Small intestine (tissue), 7 donors: ENCODE measurements at regions not wholly inside any gene's neighbourhood (a gene's known extent, or its start where the extent isn't known, plus 50 kb on each side); places are given as distances from the start of the nearest gene placed in this dataset.

Experiments
- DNase-seq, 2 donors: peaks; one replicate each; pipeline versions ENCODE4 v3.0.0 to v3.0.0-alpha.2; 2013
- FAIRE-seq: peaks from 2 replicates; lab custom pipeline; 2012; peaks lifted over from hg19 to GRCh38; lab: Jason Lieb, UNC
- H3K27ac ChIP-seq, 3 donors: one replicate each; pipeline ENCODE4 v1.5.1; 2013; ENCODE audit warnings: low read length in 2 of 3, mild to moderate bottlenecking in 2 of 3, control low read depth in 1 of 3, inconsistent platforms in 1 of 3, low read depth in 1 of 3, moderate library complexity in 1 of 3
- H3K27me3 ChIP-seq, 3 donors: one replicate each; pipeline ENCODE4 v1.6.1; 2013; ENCODE audit warnings: low read length in 3 of 3, inconsistent platforms in 1 of 3; ENCODE audit not compliant: control insufficient read depth in 3 of 3, insufficient read depth in 3 of 3
- H3K36me3 ChIP-seq, 3 donors: one replicate each; pipeline ENCODE4 v1.6.1; 2013; ENCODE audit warnings: low read length in 3 of 3, inconsistent platforms in 1 of 3, low read depth in 1 of 3, mild to moderate bottlenecking in 1 of 3, moderate library complexity in 1 of 3; ENCODE audit not compliant: control insufficient read depth in 3 of 3, insufficient read depth in 2 of 3
- H3K4me1 ChIP-seq, 3 donors: one replicate each; pipeline ENCODE4 v1.6.1; 2013; ENCODE audit warnings: low read length in 2 of 3, inconsistent platforms in 1 of 3, low read depth in 1 of 3, mild to moderate bottlenecking in 1 of 3, moderate library complexity in 1 of 3; ENCODE audit not compliant: control insufficient read depth in 3 of 3, insufficient read depth in 2 of 3
- H3K4me3 ChIP-seq, 3 donors: one replicate each; pipeline ENCODE4 v1.5.1; 2013; ENCODE audit warnings: low read length in 3 of 3, control low read depth in 1 of 3, inconsistent platforms in 1 of 3, low read depth in 1 of 3, mild to moderate bottlenecking in 1 of 3, moderate library complexity in 1 of 3
- H3K9me3 ChIP-seq, 2 donors: one replicate each; pipeline ENCODE4 v1.6.1; 2013; ENCODE audit warnings: low read depth in 1 of 2, low read length in 1 of 2; ENCODE audit not compliant: control insufficient read depth in 2 of 2, insufficient read depth in 1 of 2
- WGBS, 3 donors: extraction: QIAGEN DNeasy Blood & Tissue Kit; methylation state at CpG; one replicate each; pipeline ENCODE4 v1.1.7; 2013; 5-methylcytosine and 5-hydroxymethylcytosine counted together
- donor health status: healthy with polysubstance abuse.
- donor health status: control.
- donor health status: control.
- donor health status: Bipolar disorder and iron deficiency.
- donor health status: healthy.

DNA sequence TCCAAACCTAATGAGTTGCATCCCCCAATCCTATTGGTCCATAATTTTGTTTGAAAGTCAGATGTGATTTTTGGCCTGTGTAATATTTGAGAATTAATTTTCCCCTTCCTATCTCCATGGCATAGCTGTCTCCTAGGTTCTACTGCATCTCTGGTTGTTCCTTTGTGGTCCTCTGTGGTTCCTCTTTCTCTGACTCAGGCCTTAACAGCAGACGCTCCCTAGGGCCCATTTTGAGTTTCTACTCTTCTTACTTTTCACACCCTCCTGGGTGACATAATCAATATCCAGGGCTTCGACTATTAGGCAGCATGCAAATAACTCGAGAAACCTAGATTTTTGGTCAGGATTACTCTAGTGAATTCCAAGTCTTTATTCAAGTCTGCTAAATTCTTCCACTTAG is 160.7 kb downstream of the RFC3 start:
- FAIRE-seq, result no peak
- Histone ChIP-seq H3K4me3 (no peak overlapping the region), H3K27ac (no peak overlapping the region), H3K27me3 (no peaks in the 10 kb centered on the region), H3K36me3 (no peaks in the 10 kb centered on the region), H3K9me3 (no peaks in the 10 kb centered on the region), H3K4me1 (no peaks in the 10 kb centered on the region)
- 73 to 83% (median 77%) methylated on average over 3 of the region's 3 CpGs for WGBS, 3 donors
- DNase-seq, result no peak

DNA sequence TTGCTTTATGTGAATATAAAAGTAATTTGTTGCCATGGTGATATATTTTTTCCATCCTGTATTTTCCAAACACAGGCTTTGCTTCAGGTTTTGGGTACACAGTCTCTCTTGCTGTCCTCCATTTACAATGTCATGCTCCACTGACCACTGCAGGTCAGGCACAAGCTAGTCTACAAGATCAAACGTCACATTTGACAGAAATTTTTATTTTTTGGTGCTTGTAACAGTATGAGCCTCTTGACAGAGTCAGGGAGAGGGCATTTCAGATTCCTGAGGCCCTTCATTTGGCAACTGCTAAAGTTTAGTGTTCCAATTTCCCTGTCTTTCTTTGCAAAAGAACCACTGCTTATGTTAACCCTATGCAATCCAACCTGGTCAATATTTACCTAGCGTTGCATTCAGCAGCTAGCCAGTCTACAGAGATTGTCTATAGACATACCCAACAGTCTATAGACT is 175.0 kb downstream of the RFC3 start:
- H3K27ac ChIP-seq, result no peak overlapping the region
- H3K4me1 ChIP-seq, result no peaks in the 10 kb centered on the region
- no peaks in the 10 kb centered on the region for H3K9me3 ChIP-seq
- no peaks in the 10 kb centered on the region for H3K36me3 ChIP-seq
- FAIRE-seq (no peak), DNase-seq (no peak)
- H3K27me3 ChIP-seq, result no peaks in the 10 kb centered on the region
- WGBS, 3 donors, result 48 to 58% (median 57%) methylated on average over 2 of the region's 2 CpGs
- no peak overlapping the region for H3K4me3 ChIP-seq

DNA sequence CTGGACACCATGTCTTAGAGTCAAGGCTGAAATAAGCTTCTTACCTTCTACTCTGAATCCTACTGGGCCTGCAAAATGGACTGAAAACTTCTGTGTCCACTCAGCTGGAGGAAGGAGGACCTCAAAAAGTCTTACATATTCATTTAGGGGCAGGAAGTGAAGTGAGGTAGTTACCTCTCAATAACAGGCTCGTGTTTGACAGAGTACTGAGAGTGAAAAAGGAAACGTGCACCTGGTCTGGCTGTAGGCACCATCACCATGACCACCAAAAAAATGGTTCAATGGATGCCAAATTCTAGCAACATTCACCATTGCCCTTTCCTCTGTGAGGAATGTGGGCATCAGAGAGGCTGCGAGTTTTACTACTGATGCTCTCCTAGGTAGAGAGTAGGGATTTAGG is 176.2 kb downstream of the RFC3 start:
- no peaks in the 10 kb centered on the region for H3K27me3 ChIP-seq
- H3K36me3 ChIP-seq, result no peaks in the 10 kb centered on the region
- no peaks in the 10 kb centered on the region for H3K4me1 ChIP-seq
- no peak overlapping the region for H3K27ac ChIP-seq
- H3K4me3 ChIP-seq, result no peak overlapping the region
- 74 to 78% (median 76%) methylated on average over 3 of the region's 3 CpGs for WGBS, 3 donors
- no peaks in the 10 kb centered on the region for H3K9me3 ChIP-seq
- DNase-seq, result no peak
- FAIRE-seq, result no peak

DNA sequence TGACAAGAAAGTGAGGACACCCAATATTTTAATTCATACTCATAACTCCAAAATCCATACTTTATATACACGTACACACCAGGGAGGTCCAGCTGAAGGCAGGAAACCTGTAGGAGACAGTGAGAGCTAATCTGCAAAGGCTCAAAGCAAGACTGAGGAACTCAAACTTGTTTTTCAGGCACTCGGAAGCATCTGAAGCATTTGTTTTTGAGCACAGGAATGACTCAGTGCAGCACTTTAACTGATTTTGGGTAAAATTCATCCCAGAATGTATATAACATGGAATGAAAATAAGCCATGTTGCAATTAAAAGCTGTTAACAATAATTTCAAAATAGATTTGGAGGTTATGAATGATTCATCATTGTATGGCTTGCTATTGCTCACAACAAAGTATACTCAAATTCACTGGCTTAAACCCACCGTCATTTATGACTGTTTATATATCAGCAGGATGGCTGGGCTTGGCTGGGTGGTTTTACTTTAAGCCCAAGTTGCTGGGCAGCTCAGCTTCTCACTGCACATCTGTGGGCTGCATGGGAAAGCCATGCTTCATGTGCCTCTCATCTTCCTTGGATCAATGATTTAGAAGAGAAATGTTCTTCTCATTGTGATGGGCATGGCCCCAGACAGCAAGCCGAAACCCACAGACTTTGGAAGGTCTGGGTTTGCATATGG is 177.0 kb downstream of the RFC3 start:
- H3K9me3 ChIP-seq, result no peaks in the 10 kb centered on the region
- WGBS, 3 donors, result 75 to 85% (median 83%) methylated on average over 4 of the region's 4 CpGs
- no peak overlapping the region for H3K4me3 ChIP-seq
- FAIRE-seq (no peak), DNase-seq (no peak)
- no peaks in the 10 kb centered on the region for H3K4me1 ChIP-seq
- H3K36me3 ChIP-seq, result no peaks in the 10 kb centered on the region
- H3K27ac ChIP-seq, result no peak overlapping the region
- H3K27me3 ChIP-seq, result no peaks in the 10 kb centered on the region

DNA sequence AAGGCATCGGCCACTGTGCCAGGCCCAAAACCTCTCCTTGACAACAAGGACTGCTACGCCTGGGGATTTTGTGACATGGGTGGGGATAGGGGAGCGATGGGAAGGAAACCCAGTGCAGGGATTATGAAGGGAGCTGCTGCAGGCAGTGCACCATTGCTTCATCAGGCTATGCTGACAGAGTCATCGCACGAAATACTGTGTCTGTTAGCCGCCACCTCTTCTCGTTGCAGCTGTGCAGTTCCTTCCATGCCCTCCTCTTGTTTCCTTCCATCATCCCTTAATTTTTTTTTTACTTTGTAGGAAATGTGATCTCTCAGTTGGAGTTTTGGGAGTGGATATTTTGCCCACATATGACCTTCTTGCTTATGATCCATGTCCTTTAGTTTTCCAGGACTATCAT is 178.7 kb downstream of the RFC3 start:
- FAIRE-seq (no peak), DNase-seq (no peak)
- no peaks in the 10 kb centered on the region for H3K27me3 ChIP-seq
- no peak overlapping the region for H3K27ac ChIP-seq
- no peaks in the 10 kb centered on the region for H3K9me3 ChIP-seq
- WGBS, 3 donors, result 93 to 95% (median 93%) methylated on average over 7 of the region's 7 CpGs
- H3K4me3 ChIP-seq, result no peak overlapping the region
- no peaks in the 10 kb centered on the region for H3K36me3 ChIP-seq
- H3K4me1 ChIP-seq, result no peaks in the 10 kb centered on the region

DNA sequence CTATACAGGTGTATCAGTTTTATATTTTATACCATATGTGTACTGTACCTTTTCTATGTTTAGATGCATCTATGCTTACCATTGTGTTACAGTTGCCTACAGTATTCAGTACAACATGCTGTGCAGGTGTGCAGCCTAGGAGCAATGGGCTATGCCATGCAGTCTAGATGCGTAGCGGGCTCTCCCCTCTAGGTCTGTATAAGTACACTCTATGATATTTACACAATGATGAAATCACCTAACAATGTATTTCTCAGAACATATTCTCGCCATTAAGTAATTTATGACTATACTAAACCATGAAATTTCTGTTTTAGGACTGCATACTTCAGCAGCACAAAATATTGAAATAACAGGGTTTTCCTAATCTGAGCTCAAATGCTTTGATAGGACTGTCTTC is 179.6 kb downstream of the RFC3 start:
- no peak overlapping the region for H3K4me3 ChIP-seq
- FAIRE-seq, result no peak
- DNase-seq, result no peak
- no peaks in the 10 kb centered on the region for H3K9me3 ChIP-seq
- no peaks in the 10 kb centered on the region for H3K36me3 ChIP-seq
- no peak overlapping the region for H3K27ac ChIP-seq
- no peaks in the 10 kb centered on the region for H3K4me1 ChIP-seq
- H3K27me3 ChIP-seq, result no peaks in the 10 kb centered on the region
- WGBS, 3 donors, result 90% methylated on average over 3 of the region's 3 CpGs

DNA sequence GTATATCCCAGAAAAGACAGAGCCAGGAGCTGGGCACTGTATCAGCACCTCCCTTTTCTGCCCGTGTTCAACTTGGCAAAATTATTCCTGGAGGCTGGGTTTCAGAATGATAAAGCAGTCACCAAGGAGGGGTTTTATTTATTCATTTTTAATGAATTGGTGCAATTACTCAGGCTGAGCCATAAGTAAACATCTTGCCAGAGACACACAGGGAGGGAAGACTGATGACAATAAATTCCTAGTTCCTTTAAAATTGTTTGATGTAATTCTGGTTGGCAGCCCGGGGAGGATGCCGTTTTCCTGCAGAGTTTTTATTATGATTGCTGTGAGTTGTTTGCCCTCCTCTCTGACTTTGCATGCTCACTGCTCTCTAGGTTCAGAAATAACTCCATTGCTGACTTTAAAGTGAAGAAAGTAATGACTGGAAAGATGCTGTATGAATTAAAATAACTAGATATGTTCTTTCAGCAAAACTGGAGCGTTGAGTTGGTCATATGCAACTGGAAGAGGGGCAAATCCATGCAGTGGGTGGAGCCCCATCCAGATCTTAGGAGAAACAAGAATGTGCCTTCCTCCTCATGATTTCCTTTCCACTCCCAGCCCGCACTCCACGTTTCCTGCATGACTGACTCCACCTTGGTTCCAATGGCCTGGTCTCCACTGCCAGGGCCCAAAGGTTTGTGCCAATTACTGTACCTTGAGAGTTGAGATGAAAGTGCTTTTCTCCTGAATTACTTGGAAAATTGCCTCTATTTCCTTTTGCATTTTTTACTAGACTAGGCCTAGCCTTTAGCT is 182.1 kb downstream of the RFC3 start:
- Histone ChIP-seq H3K36me3 (no peaks in the 10 kb centered on the region), H3K4me3 (no peak overlapping the region), H3K27me3 (no peaks in the 10 kb centered on the region), H3K27ac (no peak overlapping the region), H3K9me3 (no peaks in the 10 kb centered on the region), H3K4me1 (no peaks in the 10 kb centered on the region)
- WGBS, 3 donors, result 26 to 57% (median 49%) methylated on average over 6 of the region's 6 CpGs
- DNase-seq (peak in 1 of 2 donors; percentile 24), FAIRE-seq (no peak)

DNA sequence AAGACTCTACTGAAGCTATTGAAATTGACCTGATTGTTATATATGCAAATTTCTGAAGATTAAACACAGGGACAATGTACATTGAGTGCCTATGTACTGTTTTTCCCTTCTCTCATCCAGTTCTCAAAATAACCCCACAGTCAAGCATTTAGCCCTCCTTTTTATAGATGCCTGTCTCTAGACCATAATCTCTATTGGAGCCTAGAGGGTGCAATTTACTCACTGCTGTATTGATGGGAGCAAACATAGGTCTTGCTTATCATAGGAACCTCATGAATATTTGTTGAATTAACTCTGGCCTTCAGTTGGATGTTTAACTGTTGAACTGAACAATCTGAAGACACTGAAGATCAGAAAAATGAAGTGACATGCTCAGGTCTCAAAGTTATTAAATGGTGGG is 183.0 kb downstream of the RFC3 start:
- Histone ChIP-seq H3K9me3 (no peaks in the 10 kb centered on the region), H3K4me1 (no peaks in the 10 kb centered on the region), H3K27me3 (no peaks in the 10 kb centered on the region), H3K4me3 (no peak overlapping the region), H3K36me3 (no peaks in the 10 kb centered on the region), H3K27ac (no peak overlapping the region)
- DNase-seq, result no peak
- no peak for FAIRE-seq
